ENCODE measurements at regions not wholly inside any gene's neighbourhood (a gene's known extent, or its start where the extent isn't known, plus 50 kb on each side); places are given as distances from the start of the nearest gene placed in this dataset.
"Not testable (repeated sequence)": the region's sequence is repeated elsewhere in the genome, so short reads cannot be mapped to it uniquely, and the experiment has no call there.

GRCh38 chr5:167061695-167062094 is 1229.8 kb upstream of the WWC1 start:
- Mint-ChIP-seq H3K9me3 (peaks cover 3% of the 10 kb centered on the region), H3K36me3 (no peaks in the 10 kb centered on the region), H3K27ac (no peak overlapping the region), H3K27me3 (no peaks in the 10 kb centered on the region), H3K4me1 (no peaks in the 10 kb centered on the region), H3K4me3 (no peak overlapping the region)
- no peak for DNase-seq

GRCh38 chr5:167063116-167063515 is 1228.3 kb upstream of the WWC1 start:
- Mint-ChIP-seq H3K4me1 (no peaks in the 10 kb centered on the region), H3K36me3 (no peaks in the 10 kb centered on the region), H3K4me3 (no peak overlapping the region), H3K27ac (no peak overlapping the region), H3K27me3 (no peaks in the 10 kb centered on the region), H3K9me3 (peaks cover 3% of the 10 kb centered on the region)
- DNase-seq = no peak

GRCh38 chr5:167063788-167064187 is 1227.7 kb upstream of the WWC1 start:
- Mint-ChIP-seq H3K4me3 (no peak overlapping the region), H3K4me1 (no peaks in the 10 kb centered on the region), H3K27me3 (no peaks in the 10 kb centered on the region), H3K27ac (no peak overlapping the region), H3K36me3 (no peaks in the 10 kb centered on the region), H3K9me3 (peaks cover 1% of the 10 kb centered on the region)
- DNase-seq = no peak

GRCh38 chr5:167064198-167064776 is 1227.2 kb upstream of the WWC1 start:
- Mint-ChIP-seq H3K27ac (no peak overlapping the region), H3K4me3 (no peak overlapping the region), H3K9me3 (peaks cover 1% of the 10 kb centered on the region), H3K27me3 (no peaks in the 10 kb centered on the region), H3K4me1 (no peaks in the 10 kb centered on the region), H3K36me3 (no peaks in the 10 kb centered on the region)
- no peak for DNase-seq

- no peak for DNase-seq
- no peaks in the 10 kb centered on the region for H3K36me3 Mint-ChIP-seq
- H3K27ac Mint-ChIP-seq = no peak overlapping the region
- peaks cover 1% of the 10 kb centered on the region for H3K9me3 Mint-ChIP-seq
- H3K27me3 Mint-ChIP-seq = no peaks in the 10 kb centered on the region
- no peak overlapping the region for H3K4me3 Mint-ChIP-seq
- no peaks in the 10 kb centered on the region for H3K4me1 Mint-ChIP-seq
Observed at GRCh38 chr5:167065794-167066193, 1225.7 kb upstream of the WWC1 start.

- no peaks in the 10 kb centered on the region for H3K27me3 Mint-ChIP-seq
- no peaks in the 10 kb centered on the region for H3K9me3 Mint-ChIP-seq
- H3K27ac Mint-ChIP-seq = no peak overlapping the region
- no peak overlapping the region for H3K4me3 Mint-ChIP-seq
- H3K4me1 Mint-ChIP-seq = no peaks in the 10 kb centered on the region
- DNase-seq = no peak
- H3K36me3 Mint-ChIP-seq = no peaks in the 10 kb centered on the region
Observed at GRCh38 chr5:167071981-167072610, 1219.3 kb upstream of the WWC1 start.

- no peak overlapping the region for H3K4me3 Mint-ChIP-seq
- H3K36me3 Mint-ChIP-seq = no peaks in the 10 kb centered on the region
- no peak overlapping the region for H3K27ac Mint-ChIP-seq
- DNase-seq = no peak
- no peaks in the 10 kb centered on the region for H3K4me1 Mint-ChIP-seq
- no peaks in the 10 kb centered on the region for H3K27me3 Mint-ChIP-seq
- no peaks in the 10 kb centered on the region for H3K9me3 Mint-ChIP-seq
Observed at GRCh38 chr5:167081561-167081960, 1209.9 kb upstream of the WWC1 start.

- Mint-ChIP-seq H3K27ac (no peak overlapping the region), H3K36me3 (no peaks in the 10 kb centered on the region), H3K4me3 (no peak overlapping the region), H3K9me3 (no peaks in the 10 kb centered on the region), H3K27me3 (no peaks in the 10 kb centered on the region), H3K4me1 (no peaks in the 10 kb centered on the region)
- DNase-seq = no peak
Observed at GRCh38 chr5:167096816-167097215, 1194.6 kb upstream of the WWC1 start.

- Mint-ChIP-seq H3K4me1 (no peaks in the 10 kb centered on the region), H3K27ac (no peak overlapping the region), H3K27me3 (no peaks in the 10 kb centered on the region), H3K9me3 (peaks cover 5% of the 10 kb centered on the region), H3K36me3 (no peaks in the 10 kb centered on the region), H3K4me3 (no peak overlapping the region)
- DNase-seq = no peak
Observed at GRCh38 chr5:167104351-167104750, 1187.1 kb upstream of the WWC1 start.

GRCh38 chr5:167105941-167106340 is 1185.5 kb upstream of the WWC1 start:
- Mint-ChIP-seq H3K9me3 (peaks cover 5% of the 10 kb centered on the region), H3K4me1 (no peaks in the 10 kb centered on the region), H3K27me3 (no peaks in the 10 kb centered on the region), H3K36me3 (no peaks in the 10 kb centered on the region), H3K4me3 (no peak overlapping the region), H3K27ac (no peak overlapping the region)
- no peak for DNase-seq

GRCh38 chr5:167107684-167108083 is 1183.8 kb upstream of the WWC1 start:
- Mint-ChIP-seq H3K27ac (no peak overlapping the region), H3K27me3 (no peaks in the 10 kb centered on the region), H3K36me3 (no peaks in the 10 kb centered on the region), H3K9me3 (peaks cover 8% of the 10 kb centered on the region), H3K4me1 (no peaks in the 10 kb centered on the region), H3K4me3 (no peak overlapping the region)
- no peak for DNase-seq

- not testable (repeated sequence) for H3K27ac Mint-ChIP-seq
Observed at GRCh38 chr5:167108266-167108665, 1183.2 kb upstream of the WWC1 start.

GRCh38 chr5:167112556-167112955 is 1178.9 kb upstream of the WWC1 start:
- no peak overlapping the region for H3K4me3 Mint-ChIP-seq
- no peak for DNase-seq
- H3K4me1 Mint-ChIP-seq = no peaks in the 10 kb centered on the region
- no peak overlapping the region for H3K27ac Mint-ChIP-seq
- H3K36me3 Mint-ChIP-seq = no peaks in the 10 kb centered on the region
- H3K27me3 Mint-ChIP-seq = no peaks in the 10 kb centered on the region
- peaks cover 3% of the 10 kb centered on the region for H3K9me3 Mint-ChIP-seq

More at GRCh38 chr5:167108266-167108665, 1183.2 kb upstream of the WWC1 start:
- not testable (repeated sequence) for H3K27me3 Mint-ChIP-seq, DNase-seq, H3K9me3 Mint-ChIP-seq, H3K36me3 Mint-ChIP-seq, H3K4me1 Mint-ChIP-seq, H3K4me3 Mint-ChIP-seq

- DNase-seq = no peak
- H3K27me3 Mint-ChIP-seq = no peaks in the 10 kb centered on the region
- no peak overlapping the region for H3K4me3 Mint-ChIP-seq
- H3K27ac Mint-ChIP-seq = no peak overlapping the region
- no peaks in the 10 kb centered on the region for H3K4me1 Mint-ChIP-seq
- no peaks in the 10 kb centered on the region for H3K9me3 Mint-ChIP-seq
- no peaks in the 10 kb centered on the region for H3K36me3 Mint-ChIP-seq
Observed at GRCh38 chr5:167122267-167122666, 1169.2 kb upstream of the WWC1 start.

- Mint-ChIP-seq H3K4me3 (no peak overlapping the region), H3K36me3 (no peaks in the 10 kb centered on the region), H3K27me3 (no peaks in the 10 kb centered on the region), H3K4me1 (no peaks in the 10 kb centered on the region), H3K27ac (no peak overlapping the region), H3K9me3 (no peaks in the 10 kb centered on the region)
- DNase-seq = no peak
Observed at GRCh38 chr5:167123126-167123525, 1168.3 kb upstream of the WWC1 start.

GRCh38 chr5:167128581-167128980 is 1162.9 kb upstream of the WWC1 start:
- no peaks in the 10 kb centered on the region for H3K4me1 Mint-ChIP-seq
- no peaks in the 10 kb centered on the region for H3K9me3 Mint-ChIP-seq
- no peaks in the 10 kb centered on the region for H3K36me3 Mint-ChIP-seq
- no peaks in the 10 kb centered on the region for H3K27me3 Mint-ChIP-seq
- DNase-seq = no peak
- no peak overlapping the region for H3K4me3 Mint-ChIP-seq
- H3K27ac Mint-ChIP-seq = no peak overlapping the region

Data from activated naive CD8-positive, alpha-beta T cell treated with anti-CD3 and anti-CD28 coated beads for 36 hours (primary cell).